OCI-LY3 (cell line): ENCODE measurements at regions not wholly inside any gene's neighbourhood (a gene's known extent, or its start where the extent isn't known, plus 50 kb on each side); places are given as distances from the start of the nearest gene placed in this dataset.

Experiments used
- CTCF ChIP-seq: fragments of 200-600, 300-600 bp; sonication (generic); IDR thresholded peaks from 2 replicates; pipeline ENCODE4 v1.5.1; 2014; ENCODE audit warnings: antibody characterized with exemption, low read length, low read depth
- EZH2phosphoT487 ChIP-seq: fragments of 200-600 bp; shearing (Covaris generic); IDR thresholded peaks from 2 replicates; pipeline ENCODE4 v1.6.1; 2018; ENCODE audit warnings: antibody characterized with exemption, mixed run types, low read depth

- TF ChIP-seq CTCF (no peak), EZH2phosphoT487 (no peak)
Measured at GRCh38 chr5:167378894-167379723, 912.3 kb upstream of the WWC1 start.
